ENCODE measurements at regions not wholly inside any gene's neighbourhood (a gene's known extent, or its start where the extent isn't known, plus 50 kb on each side); places are given as distances from the start of the nearest gene placed in this dataset.

DNA sequence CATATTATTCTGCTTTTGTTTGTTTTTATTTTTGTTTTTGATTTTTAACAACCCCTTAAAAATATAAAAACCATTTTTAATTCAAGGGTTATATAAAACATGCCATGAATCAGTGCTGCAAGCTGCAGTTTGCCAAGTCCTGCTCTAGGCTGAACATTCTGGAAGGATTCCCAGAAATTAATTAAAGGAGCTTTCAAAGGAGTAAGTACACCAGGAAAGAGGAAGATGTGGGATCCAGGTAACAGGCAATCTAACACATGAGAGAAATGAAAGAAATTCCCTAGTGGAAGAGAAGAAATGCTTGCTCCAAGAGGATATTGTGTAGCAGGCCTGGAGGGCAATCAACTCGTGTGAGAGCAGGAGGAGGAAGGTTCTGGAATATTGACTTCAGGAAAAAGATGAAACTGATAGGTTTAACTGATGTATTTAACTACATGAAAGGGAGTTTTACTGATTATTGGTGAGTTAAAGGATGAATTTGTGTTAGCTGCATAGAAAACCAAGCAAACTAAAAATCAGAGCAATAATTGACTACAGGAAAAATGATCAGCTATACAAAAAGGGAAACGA lies 146.0 kb upstream of the PHACTR1 start:
- Histone ChIP-seq H3K36me3 (no peaks in the 10 kb centered on the region), H3K4me3 (no peak overlapping the region), H3K4me1 (peaks cover 0 to 7% (median 4%) of the 10 kb centered on the region in 3 donors), H3K27ac (peak overlapping the region in 2 of 4 donors; percentile 19 to 40), H3K27me3 (no peaks in the 10 kb centered on the region), H3K9me3 (no peaks in the 10 kb centered on the region)
- FAIRE-seq (no peak), DNase-seq (no peak), ATAC-seq (peak; percentile 60 to 77 (median 64))
- no peak for TF ChIP-seq CTCF (IDR thresholded peaks at IDR 0.05)
- WGBS, 2 donors = 66 to 82% methylated on average over 2 of the region's 2 CpGs
- intact Hi-C loops (cut with DNase I) = no loop called here

- H3K4me1 ChIP-seq = peaks cover 0 to 7% (median 4%) of the 10 kb centered on the region in 3 donors
- peak overlapping the region in 2 of 4 donors; percentile 29 to 50 for H3K27ac ChIP-seq
- no peak overlapping the region for H3K4me3 ChIP-seq
- peak; percentile 9 to 57 (median 52) for ATAC-seq
- no peaks in the 10 kb centered on the region for H3K27me3 ChIP-seq
- no peak for TF ChIP-seq CTCF (IDR thresholded peaks at IDR 0.05)
- 34% methylated on average over 4 of the region's 4 CpGs for WGBS, 2 donors
- DNase-seq = no peak
- H3K36me3 ChIP-seq = no peaks in the 10 kb centered on the region
- intact Hi-C loops (cut with DNase I) = no loop called here
- FAIRE-seq = no peak
- no peaks in the 10 kb centered on the region for H3K9me3 ChIP-seq
Measured at GRCh38 chr6:12572896-12573827, 143.4 kb upstream of the PHACTR1 start.

- DNase-seq (no peak), ATAC-seq (no peak), FAIRE-seq (no peak)
- no peaks in the 10 kb centered on the region for H3K4me1 ChIP-seq
- H3K27ac ChIP-seq = no peak overlapping the region
- 69 to 73% methylated on average over 4 of the region's 4 CpGs for WGBS, 2 donors
- H3K4me3 ChIP-seq = no peak overlapping the region
- H3K9me3 ChIP-seq = no peaks in the 10 kb centered on the region
- no peaks in the 10 kb centered on the region for H3K27me3 ChIP-seq
- intact Hi-C loops (cut with DNase I) = no loop called here
- no peaks in the 10 kb centered on the region for H3K36me3 ChIP-seq
- no peak for TF ChIP-seq CTCF (IDR thresholded peaks at IDR 0.05)
Measured at GRCh38 chr6:12575961-12576360, 140.6 kb upstream of the PHACTR1 start.

- DNase-seq (no peak), ATAC-seq (no peak), FAIRE-seq (no peak)
- no peaks in the 10 kb centered on the region for H3K36me3 ChIP-seq
- no peaks in the 10 kb centered on the region for H3K27me3 ChIP-seq
- no peaks in the 10 kb centered on the region for H3K9me3 ChIP-seq
- intact Hi-C loops (cut with DNase I) = no loop called here
- no peak overlapping the region for H3K27ac ChIP-seq
- 84 to 92% methylated on average over 2 of the region's 2 CpGs for WGBS, 2 donors
- H3K4me1 ChIP-seq = no peaks in the 10 kb centered on the region
- no peak overlapping the region for H3K4me3 ChIP-seq
- no peak for TF ChIP-seq CTCF (IDR thresholded peaks at IDR 0.05)
Measured at GRCh38 chr6:12576389-12576788, 140.2 kb upstream of the PHACTR1 start.

Measured in pancreas (tissue), 10 donors.